ENCODE measurements at regions not wholly inside any gene's neighbourhood (a gene's known extent, or its start where the extent isn't known, plus 50 kb on each side); places are given as distances from the start of the nearest gene placed in this dataset.

GRCh38 chr9:126085170-126085569 is 241.5 kb upstream of the MVB12B start:
- Histone ChIP-seq H3K27ac (ENCODE audit: low read depth, low read length) (no peak overlapping the region), H3K36me3 (ENCODE audit: control insufficient read depth, low read length) (no peaks in the 10 kb centered on the region), H4K20me1 (ENCODE audit: control insufficient read depth, insufficient read depth, low read depth, low read length) (no peaks in the 10 kb centered on the region), H3K4me3 (ENCODE audit: low read length) (no peak overlapping the region), H3K4me1 (ENCODE audit: control insufficient read depth, low read length) (peaks cover 8% of the 10 kb centered on the region), H3F3A (ENCODE audit: control insufficient read depth, insufficient read depth) (no peaks in the 10 kb centered on the region), H3K9me2 (replicated peaks; ENCODE audit: control insufficient read depth, low read length) (no peaks in the 10 kb centered on the region), H3K9me3 (ENCODE audit: control insufficient read depth, insufficient read depth, low read length) (no peaks in the 10 kb centered on the region), H3K4me2 (ENCODE audit: low read length) (no peak overlapping the region), H3K27me3 (ENCODE audit: control insufficient read depth, low read length) (no peaks in the 10 kb centered on the region; the same call in 1 of the 2 replicates), H3K79me2 (ENCODE audit: control insufficient read depth, low read length) (no peaks in the 10 kb centered on the region)
- TF ChIP-seq CTCF (IDR thresholded peaks at IDR 0.05; ENCODE audit: low read depth, low read length, poor library complexity, severe bottlenecking) (no peak), EZH2phosphoT487 (IDR thresholded peaks at IDR 0.05; ENCODE audit: borderline replicate concordance, low read length) (no peak)

GRCh38 chr9:126088336-126088735 is 238.3 kb upstream of the MVB12B start:
- no peaks in the 10 kb centered on the region for H3K36me3 ChIP-seq (ENCODE audit: control insufficient read depth, low read length)
- no peak overlapping the region for H3K27ac ChIP-seq (ENCODE audit: low read depth, low read length)
- no peaks in the 10 kb centered on the region for H3K79me2 ChIP-seq (ENCODE audit: control insufficient read depth, low read length)
- H3K9me2 ChIP-seq (replicated peaks; ENCODE audit: control insufficient read depth, low read length) = no peaks in the 10 kb centered on the region
- no peaks in the 10 kb centered on the region for H3F3A ChIP-seq (ENCODE audit: control insufficient read depth, insufficient read depth)
- peaks cover 8% of the 10 kb centered on the region for H3K4me1 ChIP-seq (ENCODE audit: control insufficient read depth, low read length)
- no peak overlapping the region for H3K4me3 ChIP-seq (ENCODE audit: low read length)
- no peaks in the 10 kb centered on the region for H4K20me1 ChIP-seq (ENCODE audit: control insufficient read depth, insufficient read depth, low read depth, low read length)
- H3K4me2 ChIP-seq (ENCODE audit: low read length) = no peak overlapping the region
- no peaks in the 10 kb centered on the region for H3K27me3 ChIP-seq (ENCODE audit: control insufficient read depth, low read length)
- no peaks in the 10 kb centered on the region for H3K9me3 ChIP-seq (ENCODE audit: control insufficient read depth, insufficient read depth, low read length)
- no peak for TF ChIP-seq CTCF (IDR thresholded peaks at IDR 0.05; ENCODE audit: low read depth, low read length, poor library complexity, severe bottlenecking)
- no peak for TF ChIP-seq EZH2phosphoT487 (IDR thresholded peaks at IDR 0.05; ENCODE audit: borderline replicate concordance, low read length)

GRCh38 chr9:126089789-126090188 is 236.8 kb upstream of the MVB12B start:
- H3K27me3 ChIP-seq (ENCODE audit: control insufficient read depth, low read length) = no peaks in the 10 kb centered on the region
- H3K79me2 ChIP-seq (ENCODE audit: control insufficient read depth, low read length) = no peaks in the 10 kb centered on the region
- no peaks in the 10 kb centered on the region for H3K4me1 ChIP-seq (ENCODE audit: control insufficient read depth, low read length)
- no peak overlapping the region for H3K4me3 ChIP-seq (ENCODE audit: low read length)
- H3K9me2 ChIP-seq (replicated peaks; ENCODE audit: control insufficient read depth, low read length) = no peaks in the 10 kb centered on the region
- TF ChIP-seq CTCF (IDR thresholded peaks at IDR 0.05; ENCODE audit: low read depth, low read length, poor library complexity, severe bottlenecking) (no peak), EZH2phosphoT487 (IDR thresholded peaks at IDR 0.05; ENCODE audit: borderline replicate concordance, low read length) (no peak)
- H3F3A ChIP-seq (ENCODE audit: control insufficient read depth, insufficient read depth) = no peaks in the 10 kb centered on the region
- H3K36me3 ChIP-seq (ENCODE audit: control insufficient read depth, low read length) = no peaks in the 10 kb centered on the region
- no peak overlapping the region for H3K27ac ChIP-seq (ENCODE audit: low read depth, low read length)
- H3K9me3 ChIP-seq (ENCODE audit: control insufficient read depth, insufficient read depth, low read length) = no peaks in the 10 kb centered on the region
- H3K4me2 ChIP-seq (ENCODE audit: low read length) = no peak overlapping the region
- H4K20me1 ChIP-seq (ENCODE audit: control insufficient read depth, insufficient read depth, low read depth, low read length) = no peaks in the 10 kb centered on the region

- H3K4me3 ChIP-seq (ENCODE audit: low read length) = no peak overlapping the region
- no peaks in the 10 kb centered on the region for H3K79me2 ChIP-seq (ENCODE audit: control insufficient read depth, low read length)
- H3K9me3 ChIP-seq (ENCODE audit: control insufficient read depth, insufficient read depth, low read length) = no peaks in the 10 kb centered on the region
- no peaks in the 10 kb centered on the region for H3F3A ChIP-seq (ENCODE audit: control insufficient read depth, insufficient read depth)
- no peak overlapping the region for H3K27ac ChIP-seq (ENCODE audit: low read depth, low read length)
- no peaks in the 10 kb centered on the region for H3K9me2 ChIP-seq (replicated peaks; ENCODE audit: control insufficient read depth, low read length)
- H4K20me1 ChIP-seq (ENCODE audit: control insufficient read depth, insufficient read depth, low read depth, low read length) = no peaks in the 10 kb centered on the region
- H3K4me2 ChIP-seq (ENCODE audit: low read length) = no peak overlapping the region
- no peaks in the 10 kb centered on the region for H3K36me3 ChIP-seq (ENCODE audit: control insufficient read depth, low read length)
- no peaks in the 10 kb centered on the region for H3K27me3 ChIP-seq (ENCODE audit: control insufficient read depth, low read length)
- TF ChIP-seq CTCF (IDR thresholded peaks at IDR 0.05; ENCODE audit: low read depth, low read length, poor library complexity, severe bottlenecking) = no peak
- no peak for TF ChIP-seq EZH2phosphoT487 (IDR thresholded peaks at IDR 0.05; ENCODE audit: borderline replicate concordance, low read length)
- peaks cover 6% of the 10 kb centered on the region; the same call in 1 of the 2 replicates for H3K4me1 ChIP-seq (ENCODE audit: control insufficient read depth, low read length)
Observed at GRCh38 chr9:126093771-126094170, 232.9 kb upstream of the MVB12B start.

Measured in DOHH2 (cell line).